HEK293 (cell line): ENCODE measurements at regions not wholly inside any gene's neighbourhood (a gene's known extent, or its start where the extent isn't known, plus 50 kb on each side); places are given as distances from the start of the nearest gene placed in this dataset.

Experiments
- CTCF ChIP-seq: fragments of 450-650 bp; formaldehyde crosslinking; IDR thresholded peaks from 2 replicates; pipeline ENCODE4 v1.5.1; 2016; ENCODE audit warnings: missing biosample characterization, missing genetic modification characterization
- KLF16 ChIP-seq: fragments of 450-650 bp; formaldehyde crosslinking; IDR thresholded peaks from 2 replicates; pipeline ENCODE4 v1.5.1; 2017; ENCODE audit warnings: missing biosample characterization, missing genetic modification characterization
- SP7 ChIP-seq: fragments of 450-650 bp; formaldehyde crosslinking; IDR thresholded peaks from 2 replicates; pipeline ENCODE4 v1.5.1; 2016; ENCODE audit warnings: missing biosample characterization, missing genetic modification characterization
- ZFP41 ChIP-seq: fragments of 450-650 bp; formaldehyde crosslinking; IDR thresholded peaks from 2 replicates; pipeline ENCODE4 v1.5.1; 2016; ENCODE audit warnings: missing biosample characterization, missing genetic modification characterization, borderline replicate concordance

GRCh38 chr11:15775015-15775541, 581.3 kb downstream of the SOX6 start:
- TF ChIP-seq SP7, result no peak
- TF ChIP-seq ZFP41 (tag by site-specific recombination), result no peak
- TF ChIP-seq CTCF (tag by site-specific recombination), result no peak
- TF ChIP-seq KLF16, result no peak
